M059J (cell line): ENCODE measurements at regions not wholly inside any gene's neighbourhood (a gene's known extent, or its start where the extent isn't known, plus 50 kb on each side); places are given as distances from the start of the nearest gene placed in this dataset.
"Not testable (repeated sequence)": the region's sequence is repeated elsewhere in the genome, so short reads cannot be mapped to it uniquely, and the experiment has no call there.

ENCODE experiments used
- DNase-seq: peaks from one replicate; pipeline ENCODE4 v3.0.0-alpha.2; 2012; ENCODE audit warnings: low read depth

DNA sequence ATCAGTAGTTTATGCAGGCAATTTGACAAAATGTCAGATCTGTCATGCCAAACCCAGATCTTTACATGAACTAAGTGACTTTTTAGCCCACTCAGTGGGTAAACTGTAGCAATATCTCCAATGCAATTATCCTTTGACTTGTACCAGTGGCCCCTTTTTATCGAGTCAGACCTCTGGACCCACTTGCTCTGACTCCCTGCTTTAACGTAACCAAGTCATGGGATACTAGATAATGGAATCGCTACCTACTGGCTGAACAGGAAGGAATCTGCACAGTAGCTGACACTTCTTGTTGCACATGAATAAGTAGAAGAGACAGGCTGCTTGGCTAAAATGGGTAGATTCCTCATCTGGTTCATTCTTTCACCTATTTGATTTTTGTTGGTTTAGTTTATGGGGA, 128.4 kb upstream of the LYPLAL1 start:
- no peak for DNase-seq

DNA sequence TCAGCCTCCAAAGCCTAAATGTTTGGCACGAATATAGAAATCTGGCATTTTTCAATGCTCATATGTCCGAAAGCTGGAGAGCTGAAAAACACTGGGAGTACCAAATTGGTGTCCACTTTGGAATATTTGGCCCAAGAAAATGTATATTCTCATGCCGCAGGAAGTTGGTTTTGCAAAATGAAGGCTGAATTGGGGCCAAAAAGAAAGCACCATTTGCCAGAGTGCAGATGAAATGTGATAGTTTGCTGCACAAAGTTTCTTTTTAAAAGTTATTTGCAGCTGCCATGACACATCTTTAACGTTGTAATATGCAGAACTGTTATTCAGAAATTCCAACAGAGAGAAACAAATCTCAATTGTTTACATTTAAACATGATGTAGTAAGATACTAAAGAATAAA, 124.2 kb upstream of the LYPLAL1 start:
- no peak for DNase-seq

DNA sequence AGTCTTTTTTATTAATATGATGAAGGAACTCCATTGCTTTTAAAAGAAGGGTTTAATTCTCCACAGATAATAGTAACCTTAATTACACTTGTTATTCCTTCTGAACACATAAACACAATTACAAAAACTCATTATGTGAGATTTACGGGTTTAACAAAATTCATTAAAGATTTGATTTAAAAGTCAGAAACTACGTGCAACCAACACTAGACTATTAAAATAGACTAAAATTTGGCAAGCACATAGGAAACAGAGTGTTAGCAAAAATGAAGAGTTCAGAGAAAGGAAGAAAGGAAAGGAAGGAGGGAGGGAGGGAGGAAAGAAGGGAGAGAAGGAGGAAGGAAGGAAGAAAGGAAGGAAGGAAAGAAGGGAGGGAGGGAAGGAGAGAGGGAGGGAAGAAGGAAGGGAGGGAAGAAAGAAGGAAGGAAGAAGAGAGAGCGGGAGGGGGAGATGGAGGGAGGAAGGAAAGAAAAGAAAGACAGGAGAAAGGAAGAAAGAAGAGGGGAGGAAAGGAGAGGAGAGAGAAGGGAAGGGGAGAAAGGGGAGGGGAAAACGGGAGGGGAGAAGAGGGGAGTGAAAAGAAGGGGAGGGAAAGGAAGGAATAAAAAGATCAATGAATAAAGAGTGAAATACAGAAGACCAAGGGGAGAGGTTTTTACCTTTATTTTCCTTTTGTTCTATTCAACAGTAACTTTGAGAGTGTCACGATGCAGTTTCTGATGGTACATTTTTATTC, 123.4 kb upstream of the LYPLAL1 start:
- no peak for DNase-seq

DNA sequence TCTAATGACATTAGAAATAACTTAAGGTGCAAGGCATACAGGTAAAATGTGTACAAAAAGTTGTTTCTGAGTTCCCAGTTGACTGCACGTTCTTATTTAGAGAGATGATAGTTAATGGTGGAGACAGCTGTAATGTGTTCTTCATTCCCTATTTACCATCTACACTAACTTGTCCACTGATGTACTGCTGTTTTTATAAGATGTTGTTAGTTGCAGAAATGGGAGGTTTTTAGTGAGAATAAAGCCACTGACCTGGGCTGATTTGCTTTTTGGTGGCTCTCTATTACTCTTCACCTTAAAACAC, 122.9 kb upstream of the LYPLAL1 start:
- no peak for DNase-seq

DNA sequence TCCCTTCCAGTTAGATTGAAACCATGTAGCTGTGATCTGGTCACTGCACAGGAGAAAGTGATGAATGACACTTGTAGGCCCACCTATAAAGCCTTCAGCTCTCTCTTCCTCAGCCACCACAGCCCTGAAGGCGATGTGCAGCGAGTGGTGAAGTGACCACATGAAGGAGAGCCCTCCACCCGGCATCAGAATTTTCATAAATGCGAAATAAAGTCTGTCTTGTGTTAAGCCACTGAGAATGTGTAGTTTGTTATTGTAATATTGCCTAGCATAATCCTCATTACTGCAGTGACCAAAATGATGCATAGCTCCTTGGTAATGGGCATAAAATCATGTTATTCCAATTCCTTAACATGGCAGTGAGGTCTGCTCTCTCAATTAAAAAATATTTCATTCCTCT, 122.1 kb upstream of the LYPLAL1 start:
- no peak for DNase-seq

DNA sequence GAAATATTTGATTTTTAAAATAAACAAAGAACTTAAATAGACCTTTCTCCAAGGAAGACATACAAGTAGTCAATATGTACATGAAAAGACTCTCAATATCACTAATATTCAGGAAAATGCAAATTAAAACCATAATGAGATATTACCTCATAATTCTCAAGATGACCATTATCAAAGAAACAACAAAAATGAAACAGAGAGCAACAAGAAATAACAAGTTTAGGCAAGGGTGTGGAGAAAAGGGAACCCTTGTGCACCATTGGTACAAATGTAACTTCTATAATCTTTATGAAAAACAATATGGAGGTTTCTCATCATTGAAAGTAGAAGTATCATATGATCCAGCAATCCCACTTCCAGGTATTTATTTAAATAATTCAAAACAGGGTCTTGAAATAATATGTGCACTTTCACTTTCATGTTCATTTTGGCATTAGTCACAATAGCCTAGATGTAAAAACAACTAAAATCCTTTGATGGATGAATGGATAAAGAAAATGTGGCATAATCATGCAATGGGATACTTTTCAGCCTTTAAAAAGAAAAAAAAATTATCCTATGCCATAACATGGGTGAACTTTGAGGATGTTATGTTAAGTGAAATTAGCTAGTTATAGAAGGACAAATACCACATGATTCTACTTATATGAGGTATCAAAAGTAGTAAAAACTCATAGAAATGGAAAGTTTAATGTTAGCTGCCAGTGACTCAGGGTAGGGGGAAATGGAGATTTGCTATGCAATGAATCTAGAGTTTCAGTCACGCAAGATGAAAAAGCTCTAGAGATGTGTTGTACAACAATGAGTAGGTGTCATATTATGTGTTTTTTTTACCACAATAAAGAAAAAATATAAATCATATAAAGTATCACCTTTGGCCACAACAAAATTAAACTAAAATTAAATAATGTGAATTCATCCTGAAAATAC, 114.5 kb upstream of the LYPLAL1 start:
- peak; percentile 15 for DNase-seq

DNA sequence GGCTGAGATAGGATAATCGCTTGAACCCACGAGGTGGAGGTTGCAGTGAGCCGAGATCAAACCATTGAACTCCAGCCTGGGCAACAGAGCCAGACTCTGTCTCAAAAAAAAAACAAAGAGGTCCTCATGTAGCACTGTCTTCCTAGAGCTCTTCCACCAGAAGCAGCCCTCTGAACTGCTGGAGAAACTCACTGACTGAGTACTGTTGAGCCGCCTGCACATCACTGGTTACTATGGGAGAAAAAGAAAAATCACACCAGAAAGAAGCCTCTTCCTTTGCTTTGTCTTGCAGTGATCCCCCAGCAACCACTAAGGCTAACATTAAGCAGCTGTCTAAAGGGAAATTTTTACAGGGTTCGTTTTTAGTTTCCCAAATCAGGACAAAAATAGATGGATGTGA, 112.9 kb upstream of the LYPLAL1 start:
- DNase-seq, result no peak

DNA sequence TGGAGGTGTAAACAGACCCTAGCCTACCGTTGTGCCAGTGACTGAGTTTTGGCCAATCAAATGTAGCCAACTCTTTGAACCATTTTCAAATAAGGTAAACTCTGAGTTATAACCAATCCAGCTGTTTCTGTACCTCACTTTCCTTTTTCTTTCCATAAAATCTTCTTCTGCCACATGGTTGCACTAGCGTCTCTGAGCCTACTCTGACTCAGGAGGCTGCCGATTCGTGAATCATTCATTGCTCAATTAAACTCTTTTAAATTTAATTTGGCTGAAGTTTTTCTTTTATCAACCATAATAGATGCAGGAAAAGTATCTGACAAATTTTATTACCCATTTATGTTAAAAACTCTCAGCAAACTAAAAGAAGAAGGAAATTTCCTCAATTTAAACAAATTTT, 111.5 kb upstream of the LYPLAL1 start:
- DNase-seq, result peak; percentile 37

DNA sequence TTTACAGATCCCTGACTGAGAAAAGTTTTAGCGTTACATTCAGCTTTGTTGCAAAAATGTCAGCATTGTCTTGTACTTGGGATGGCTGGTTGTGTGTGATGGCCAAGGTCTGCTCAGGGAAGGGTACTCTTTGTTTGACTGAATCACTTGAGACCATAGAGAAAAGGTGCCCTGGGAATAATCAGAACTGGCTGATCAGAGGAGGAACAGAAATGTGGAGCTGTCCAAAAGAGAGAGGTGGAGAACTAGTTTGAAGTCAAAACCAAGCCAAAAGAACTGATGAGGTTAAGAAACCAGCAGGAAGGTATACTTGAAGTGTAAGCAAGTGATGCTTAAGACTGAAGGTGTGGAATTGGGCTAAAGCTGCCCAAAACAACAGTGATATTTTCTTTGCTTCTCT, 107.6 kb upstream of the LYPLAL1 start:
- no peak for DNase-seq

DNA sequence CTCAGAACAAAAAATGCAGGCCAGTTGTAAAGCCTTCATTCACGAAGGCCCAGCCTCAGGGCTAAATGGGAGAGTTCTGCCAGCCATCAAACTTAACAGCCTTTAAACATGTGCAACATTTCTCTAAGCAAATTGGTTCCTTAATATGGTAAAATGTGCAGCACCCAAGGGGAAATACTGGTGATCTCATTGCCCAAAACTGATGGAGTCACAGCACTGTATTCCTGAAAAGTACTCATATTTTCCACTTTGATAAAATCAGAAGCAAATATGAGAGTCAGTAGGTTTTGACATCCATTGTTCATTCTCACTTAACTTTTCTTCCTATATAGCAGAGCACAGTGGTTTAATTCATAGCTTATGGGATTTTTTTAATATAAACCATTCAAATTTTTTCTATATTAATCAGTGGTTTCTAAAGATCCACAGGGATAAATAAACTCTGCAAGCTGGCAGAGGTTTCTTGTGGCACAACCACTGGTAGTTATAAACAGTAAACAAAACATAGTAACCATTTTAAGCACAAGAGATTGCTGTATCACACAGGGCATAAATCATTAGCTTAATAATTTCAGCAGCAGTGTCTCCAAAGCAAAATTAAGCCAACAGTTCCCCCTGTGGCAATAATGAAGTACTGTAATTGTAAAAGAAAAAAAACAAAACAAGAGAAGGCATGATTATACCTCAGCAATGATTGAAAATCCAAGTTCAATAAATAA, 106.9 kb upstream of the LYPLAL1 start:
- peak; percentile 91 for DNase-seq

DNA sequence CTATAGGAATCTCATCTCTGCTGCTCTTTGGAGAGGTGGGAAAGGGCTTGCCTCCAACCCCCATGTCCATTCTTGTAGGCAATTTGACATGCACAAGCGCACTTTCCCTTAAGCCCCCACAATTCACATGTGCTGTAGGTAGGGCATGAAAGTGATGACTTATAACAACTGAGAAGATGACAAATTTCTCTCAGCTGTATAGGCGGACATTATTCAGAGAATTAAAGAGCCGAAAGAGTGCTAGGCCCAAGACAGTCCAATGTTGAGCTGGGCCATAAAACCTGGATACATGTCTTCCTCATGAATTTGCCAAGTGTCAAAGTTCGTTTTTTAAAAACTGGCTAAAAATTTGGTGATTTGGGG, 106.3 kb upstream of the LYPLAL1 start:
- DNase-seq, result no peak

DNA sequence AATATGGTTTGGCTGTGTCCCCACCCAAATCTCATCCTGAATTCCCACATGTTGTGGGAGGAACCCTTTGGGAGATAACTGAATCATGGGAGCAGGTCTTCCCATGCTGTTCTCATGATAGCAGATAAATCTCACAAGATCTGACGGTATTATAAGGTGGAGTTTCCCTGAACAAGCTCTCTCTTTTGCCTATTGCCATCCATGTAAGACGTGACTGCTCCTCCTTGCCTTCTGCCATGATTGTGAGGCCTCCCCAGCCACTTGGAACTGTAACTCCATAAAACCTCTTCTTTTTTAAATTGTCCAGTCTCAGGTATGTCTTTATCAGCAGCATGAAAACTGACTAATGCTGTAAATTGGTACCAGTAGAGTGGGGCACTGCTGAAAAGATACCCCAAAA, 103.3 kb upstream of the LYPLAL1 start:
- DNase-seq, result not testable (repeated sequence)

DNA sequence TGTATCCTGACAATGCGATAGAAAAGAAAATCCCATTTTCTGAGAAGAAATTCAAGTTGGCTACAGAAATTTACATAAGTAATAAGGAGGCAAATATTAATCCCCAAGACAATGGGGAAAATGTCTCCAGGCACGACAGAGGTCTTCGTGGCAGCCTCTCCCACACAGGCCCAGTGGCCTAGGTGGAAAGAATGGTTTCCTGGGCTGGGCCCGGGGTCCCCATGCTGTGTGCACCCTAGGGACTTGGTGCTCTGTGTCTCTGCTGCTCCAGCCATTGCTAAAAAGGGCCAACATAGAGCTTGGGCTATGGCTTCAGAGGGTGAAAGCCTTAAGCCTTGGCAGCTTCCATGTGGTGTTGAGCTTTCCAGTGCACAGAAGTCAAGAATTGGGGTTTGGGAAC, 102.5 kb upstream of the LYPLAL1 start:
- no peak for DNase-seq

DNA sequence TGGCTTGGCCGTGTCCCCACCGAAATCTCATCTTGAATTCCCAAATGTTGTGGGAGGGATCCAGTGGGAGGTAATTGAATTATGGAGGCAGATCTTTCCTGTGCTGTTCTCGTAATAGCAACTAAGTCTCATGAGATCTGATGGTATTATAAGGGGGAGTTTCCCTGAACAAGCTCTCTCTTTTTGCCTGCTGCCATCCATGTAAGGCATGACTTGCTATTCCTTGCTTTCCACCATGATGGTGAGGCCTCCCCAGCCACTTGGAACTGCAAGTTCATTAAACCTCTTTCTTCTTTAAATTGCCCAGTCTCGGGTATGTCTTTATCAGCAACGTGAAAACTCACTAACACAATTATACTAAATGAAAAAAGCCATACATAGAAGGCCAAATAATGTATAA, 101.3 kb upstream of the LYPLAL1 start:
- DNase-seq, result no peak

DNA sequence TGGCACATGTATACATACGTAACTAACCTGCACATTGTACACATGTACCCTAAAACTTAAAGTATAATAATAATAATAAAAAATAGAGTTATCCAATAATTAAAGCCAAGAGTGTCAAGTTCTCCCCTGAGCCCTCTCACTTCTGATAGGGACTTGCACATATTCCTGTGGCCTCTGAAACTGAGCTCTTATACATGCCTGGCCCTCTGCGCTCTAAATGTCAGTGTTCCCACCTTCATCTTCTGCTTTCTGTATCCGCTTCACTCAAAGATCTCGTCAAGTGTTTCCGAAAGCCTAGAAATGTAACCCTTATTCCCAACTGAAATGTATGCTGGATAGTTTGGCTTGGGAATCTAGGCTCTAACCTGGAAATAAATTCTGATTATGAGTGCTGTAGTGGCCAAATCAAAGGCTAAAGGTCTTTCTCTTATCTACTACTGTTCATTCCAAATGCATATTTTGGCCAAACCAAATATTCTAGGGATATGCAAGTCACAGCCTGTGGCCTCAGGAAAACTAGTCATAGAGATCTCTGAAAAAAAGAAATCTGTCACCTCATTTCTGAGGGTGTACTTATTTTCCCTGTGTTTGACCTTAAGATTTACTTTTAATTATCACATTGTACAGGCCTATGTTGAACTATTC, 99.5 kb upstream of the LYPLAL1 start:
- DNase-seq, result no peak

DNA sequence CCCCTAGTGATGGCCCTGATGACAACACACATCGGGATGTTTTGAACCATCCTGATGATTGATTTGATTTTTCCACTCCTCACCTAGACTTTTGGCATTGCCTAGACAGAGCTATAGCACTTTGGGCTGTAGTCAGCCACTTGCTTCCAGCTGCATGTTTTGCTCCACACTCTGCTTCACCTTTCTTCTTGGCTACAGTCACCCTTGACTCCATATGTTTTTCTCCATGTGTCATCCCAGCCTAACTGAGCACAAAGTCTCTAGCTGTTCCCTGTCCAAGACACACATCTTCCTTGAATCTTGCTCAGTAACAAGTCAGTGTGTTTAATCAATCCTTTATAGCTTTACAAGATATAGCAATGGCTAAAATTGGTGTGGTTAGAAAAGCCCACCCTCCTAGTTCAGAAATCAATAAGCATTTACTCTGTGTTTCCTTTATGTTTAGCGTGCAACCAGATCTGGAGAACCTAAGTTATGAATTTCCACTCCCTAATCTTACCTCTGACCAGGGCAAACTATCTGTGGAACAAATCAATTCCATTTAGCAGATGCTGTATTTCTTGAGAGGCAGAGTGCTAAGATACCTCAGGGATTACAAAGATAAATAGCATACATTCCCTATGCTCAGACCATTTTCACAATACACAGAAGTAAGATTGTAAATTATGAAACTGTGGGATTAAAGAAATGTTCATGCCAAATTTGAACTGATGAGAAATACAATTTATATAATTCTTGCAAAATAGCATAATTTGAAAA, 98.4 kb upstream of the LYPLAL1 start:
- no peak for DNase-seq

DNA sequence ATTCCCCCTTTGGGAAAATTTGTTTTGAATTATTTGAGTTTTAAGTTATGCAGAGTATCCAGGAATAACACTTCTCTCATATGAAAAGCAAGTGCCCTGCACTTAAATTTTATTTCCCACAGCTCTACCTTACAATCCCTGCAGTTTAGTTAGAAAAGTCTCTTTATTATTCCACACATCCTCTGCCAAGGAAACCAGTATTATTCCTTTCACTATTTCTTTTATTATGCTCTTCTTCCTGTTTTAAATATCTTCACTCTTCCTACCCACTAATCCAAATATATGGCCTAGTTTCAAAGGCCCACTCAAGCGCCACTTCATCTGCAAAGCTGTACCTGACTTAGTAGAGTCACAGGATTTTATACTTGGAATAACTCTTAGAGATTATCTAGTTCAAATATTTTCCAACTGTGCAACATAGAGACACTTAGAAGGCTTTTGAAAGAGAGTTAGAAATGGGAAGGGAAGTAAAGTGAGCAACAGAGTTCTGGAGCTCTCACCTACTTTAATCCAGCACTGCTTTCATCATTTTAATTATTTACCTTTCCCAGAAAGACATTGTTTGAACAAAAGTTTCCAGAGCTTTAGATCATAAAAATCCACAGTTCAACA, 97.2 kb upstream of the LYPLAL1 start:
- no peak for DNase-seq

DNA sequence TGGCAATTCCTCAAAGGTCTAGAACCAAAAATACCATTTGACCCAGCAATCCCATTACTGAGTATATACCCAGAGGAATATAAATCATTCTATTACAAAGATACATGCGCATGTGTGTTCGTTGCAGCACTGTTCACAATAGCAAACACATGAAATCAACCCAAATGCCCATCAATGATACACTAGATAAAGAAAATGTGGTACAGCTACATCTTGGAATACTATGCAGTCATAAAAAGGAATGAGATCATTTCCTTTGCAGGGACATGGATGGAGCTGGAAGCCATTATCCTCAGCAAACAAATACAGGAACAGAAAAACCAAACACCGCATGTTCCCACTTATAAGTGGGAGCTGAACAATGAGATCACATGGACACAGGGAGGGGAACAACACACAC, 95.9 kb upstream of the LYPLAL1 start:
- not testable (repeated sequence) for DNase-seq

DNA sequence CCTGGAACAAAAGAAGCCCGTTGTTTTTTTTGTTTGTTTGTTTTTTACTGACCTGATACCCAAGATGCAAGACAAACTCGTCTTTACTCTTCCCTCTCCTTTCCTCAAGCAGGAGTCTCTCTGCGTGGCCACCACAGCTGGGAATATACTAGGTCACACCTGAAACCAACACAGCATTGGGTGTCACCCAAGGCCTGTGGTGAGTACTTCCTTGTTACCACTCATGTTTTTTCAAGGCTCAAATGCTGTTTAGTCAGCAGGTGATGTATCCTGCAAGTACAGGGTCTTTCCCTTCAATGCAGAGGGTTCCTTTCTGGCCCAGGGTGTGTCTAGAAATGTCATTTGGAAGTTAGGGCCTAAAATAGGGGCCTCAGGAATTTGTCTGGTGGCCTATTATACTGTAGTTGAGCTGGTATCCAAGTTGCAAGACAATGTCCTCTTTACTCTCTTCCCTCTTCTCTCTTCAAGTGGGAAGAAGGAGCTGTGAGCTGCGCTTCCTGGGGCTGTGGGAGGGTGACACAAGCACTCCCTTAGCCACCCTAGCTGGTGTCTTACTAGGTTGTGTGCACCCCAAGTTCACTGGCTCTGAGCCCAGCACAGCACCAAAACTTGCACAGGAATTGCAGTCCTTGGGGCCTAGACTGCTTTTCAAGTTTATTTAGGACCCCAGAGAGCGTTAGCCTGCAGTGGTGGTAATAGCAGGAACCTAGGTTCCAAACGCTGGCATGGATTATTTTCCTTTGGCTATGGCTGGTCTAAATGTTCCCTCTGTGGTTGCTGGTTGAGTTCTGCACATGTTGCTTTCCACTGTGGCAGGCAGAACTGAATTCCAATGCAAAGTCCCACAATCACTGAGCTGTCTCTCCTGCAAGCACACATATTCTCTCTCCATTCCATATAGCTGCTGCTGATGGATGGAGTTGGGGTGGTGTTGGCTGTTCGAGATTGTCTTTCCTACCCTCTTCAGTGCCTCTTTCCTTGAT, 91.4 kb upstream of the LYPLAL1 start:
- DNase-seq, result no peak

DNA sequence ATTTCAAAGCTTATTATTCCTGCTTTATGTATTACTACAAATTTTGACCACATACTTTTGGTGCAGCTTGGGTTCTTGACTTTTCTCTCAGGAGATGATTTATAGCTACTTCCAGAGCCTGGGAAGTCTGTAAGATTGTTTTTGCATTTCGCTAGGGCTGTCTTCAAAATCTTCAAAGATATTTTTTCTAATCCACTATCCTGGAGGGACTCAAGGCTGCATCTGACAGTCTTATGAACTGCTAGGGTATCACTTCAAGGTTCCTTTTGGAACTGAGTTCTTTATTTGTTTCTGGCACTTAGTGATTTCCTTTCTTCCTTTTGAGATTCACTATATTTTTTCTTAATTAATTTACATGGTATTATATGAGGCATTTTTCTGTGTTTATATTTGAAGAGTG, 90.0 kb upstream of the LYPLAL1 start:
- no peak for DNase-seq
